ENCODE measurements at regions not wholly inside any gene's neighbourhood (a gene's known extent, or its start where the extent isn't known, plus 50 kb on each side); places are given as distances from the start of the nearest gene placed in this dataset.
"Not testable (repeated sequence)": the region's sequence is repeated elsewhere in the genome, so short reads cannot be mapped to it uniquely, and the experiment has no call there.

- DNase-seq (ENCODE audit: low spot score), result no peak
These were observed 405.5 kb downstream of the MIAT start for GRCh38 chr22:27062910-27063309.

- DNase-seq (ENCODE audit: low spot score), result no peak
These were observed 406.0 kb downstream of the MIAT start for GRCh38 chr22:27063406-27063805.

GRCh38 chr22:27063841-27064240 is 406.5 kb downstream of the MIAT start:
- DNase-seq (ENCODE audit: low spot score), result no peak

- no peak for DNase-seq (ENCODE audit: low spot score)
These were observed 407.0 kb downstream of the MIAT start for GRCh38 chr22:27064386-27064785.

GRCh38 chr22:27065279-27065678 is 407.9 kb downstream of the MIAT start:
- DNase-seq (ENCODE audit: low spot score), result no peak

GRCh38 chr22:27066856-27067255 is 409.5 kb downstream of the MIAT start:
- DNase-seq (ENCODE audit: low spot score), result no peak

GRCh38 chr22:27068121-27068520 is 410.7 kb downstream of the MIAT start:
- no peak for DNase-seq (ENCODE audit: low spot score)

- no peak for DNase-seq (ENCODE audit: low spot score)
These were observed 413.2 kb downstream of the MIAT start for GRCh38 chr22:27070594-27070993.

- DNase-seq (ENCODE audit: low spot score), result no peak
These were observed 416.4 kb downstream of the MIAT start for GRCh38 chr22:27073601-27074425.

- no peak for DNase-seq (ENCODE audit: low spot score)
These were observed 417.8 kb downstream of the MIAT start for GRCh38 chr22:27075028-27075678.

- no peak for DNase-seq (ENCODE audit: low spot score)
These were observed 418.5 kb downstream of the MIAT start for GRCh38 chr22:27075891-27076290.

- not testable (repeated sequence) for DNase-seq (ENCODE audit: low spot score)
These were observed 420.7 kb downstream of the MIAT start for GRCh38 chr22:27078064-27078463.

GRCh38 chr22:27080036-27080578 is 422.7 kb downstream of the MIAT start:
- DNase-seq (ENCODE audit: low spot score), result no peak

GRCh38 chr22:27080863-27081262 is 423.5 kb downstream of the MIAT start:
- DNase-seq (ENCODE audit: low spot score), result no peak

GRCh38 chr22:27083610-27084009 is 426.2 kb downstream of the MIAT start:
- no peak for DNase-seq (ENCODE audit: low spot score)

- no peak for DNase-seq (ENCODE audit: low spot score)
These were observed 426.7 kb downstream of the MIAT start for GRCh38 chr22:27084130-27084529.

- DNase-seq (ENCODE audit: low spot score), result no peak
These were observed 429.0 kb downstream of the MIAT start for GRCh38 chr22:27086080-27087044.

GRCh38 chr22:27087051-27087450 is 429.7 kb downstream of the MIAT start:
- DNase-seq (ENCODE audit: low spot score), result no peak

- DNase-seq (ENCODE audit: low spot score), result no peak
These were observed 430.6 kb downstream of the MIAT start for GRCh38 chr22:27088026-27088425.

GRCh38 chr22:27089264-27089663 is 431.9 kb downstream of the MIAT start:
- no peak for DNase-seq (ENCODE audit: low spot score)

- DNase-seq (ENCODE audit: low spot score), result no peak
These were observed 433.2 kb downstream of the MIAT start for GRCh38 chr22:27090611-27091011.

- DNase-seq (ENCODE audit: low spot score), result no peak
These were observed 436.0 kb downstream of the MIAT start for GRCh38 chr22:27093422-27093821.

Data from hematopoietic multipotent progenitor cell treated with erythropoietin and hydrocortisone succinate and interleukin-3 and kit ligand, for 15 days (in vitro differentiated cells).